ENCODE measurements at regions not wholly inside any gene's neighbourhood (a gene's known extent, or its start where the extent isn't known, plus 50 kb on each side); places are given as distances from the start of the nearest gene placed in this dataset.

DNA sequence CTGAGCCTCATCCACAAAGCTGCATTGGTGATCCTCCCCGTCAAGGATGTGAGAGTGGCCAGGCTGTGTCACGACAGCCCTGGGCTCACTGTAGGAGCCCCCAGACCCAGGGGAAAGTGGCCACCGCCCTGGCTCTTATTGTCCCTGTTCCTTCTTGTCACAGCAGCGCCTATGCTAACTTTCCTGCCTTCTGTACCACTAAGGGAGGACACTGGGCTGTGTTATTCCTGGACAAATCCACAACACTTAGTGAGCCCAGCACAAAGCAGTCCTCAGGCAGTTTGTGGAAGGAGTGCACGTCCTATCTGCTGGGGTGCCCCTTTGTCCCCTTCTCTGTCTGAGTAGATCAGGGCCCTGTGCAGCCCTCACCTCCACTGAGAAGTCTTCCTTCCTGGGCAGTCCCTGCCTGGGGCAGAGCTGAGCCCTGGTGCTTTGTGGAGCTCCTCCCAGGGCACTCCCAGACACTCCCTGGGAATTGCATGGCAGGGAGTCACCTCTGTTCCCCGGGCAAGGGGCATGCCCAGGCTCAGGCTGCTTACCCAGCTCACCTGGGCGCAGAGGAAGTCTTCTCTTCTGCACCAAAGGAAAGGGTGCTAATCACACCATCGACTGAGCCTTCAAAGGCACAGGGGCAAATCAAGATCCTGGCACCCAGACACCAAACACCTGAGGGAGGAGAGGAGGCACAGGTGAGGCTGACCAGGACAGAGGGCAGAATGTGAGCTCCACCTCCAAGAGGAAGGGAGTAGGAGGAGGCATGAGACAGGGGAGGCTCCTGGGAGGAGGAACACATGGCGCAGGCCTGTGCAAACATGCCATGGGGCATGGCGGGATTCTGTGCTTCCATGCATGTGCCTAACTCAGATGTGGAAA is 138.7 kb downstream of the KLF13 start:
- TF ChIP-seq, protein P1, sequence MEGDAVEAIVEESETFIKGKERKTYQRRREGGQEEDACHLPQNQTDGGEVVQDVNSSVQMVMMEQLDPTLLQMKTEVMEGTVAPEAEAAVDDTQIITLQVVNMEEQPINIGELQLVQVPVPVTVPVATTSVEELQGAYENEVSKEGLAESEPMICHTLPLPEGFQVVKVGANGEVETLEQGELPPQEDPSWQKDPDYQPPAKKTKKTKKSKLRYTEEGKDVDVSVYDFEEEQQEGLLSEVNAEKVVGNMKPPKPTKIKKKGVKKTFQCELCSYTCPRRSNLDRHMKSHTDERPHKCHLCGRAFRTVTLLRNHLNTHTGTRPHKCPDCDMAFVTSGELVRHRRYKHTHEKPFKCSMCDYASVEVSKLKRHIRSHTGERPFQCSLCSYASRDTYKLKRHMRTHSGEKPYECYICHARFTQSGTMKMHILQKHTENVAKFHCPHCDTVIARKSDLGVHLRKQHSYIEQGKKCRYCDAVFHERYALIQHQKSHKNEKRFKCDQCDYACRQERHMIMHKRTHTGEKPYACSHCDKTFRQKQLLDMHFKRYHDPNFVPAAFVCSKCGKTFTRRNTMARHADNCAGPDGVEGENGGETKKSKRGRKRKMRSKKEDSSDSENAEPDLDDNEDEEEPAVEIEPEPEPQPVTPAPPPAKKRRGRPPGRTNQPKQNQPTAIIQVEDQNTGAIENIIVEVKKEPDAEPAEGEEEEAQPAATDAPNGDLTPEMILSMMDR (IDR thresholded peaks at IDR 0.05) = no peak
- no peak for TF ChIP-seq POLR2A (IDR thresholded peaks at IDR 0.05)
- 94% methylated on average over 2 of the region's 10 CpGs for WGBS (ENCODE audit: insufficient coverage, low coverage, low lambda C conversion rate, missing lambda C conversion rate)
- intact Hi-C loops (cut with DNase I) = no loop called here
- no peak overlapping the region for H3K27ac ChIP-seq
- no peaks in the 10 kb centered on the region for H3K36me3 ChIP-seq
- H3K4me3 ChIP-seq = no peak overlapping the region
- no peaks in the 10 kb centered on the region for H3K4me1 ChIP-seq
- H3K27me3 ChIP-seq = no peaks in the 10 kb centered on the region
- peak in 1 of 3 donors; percentile 43 for DNase-seq
- H3K9me3 ChIP-seq = no peaks in the 10 kb centered on the region
- peak in 3 of 4 donors; percentile 21 to 66 (median 30) for ATAC-seq

DNA sequence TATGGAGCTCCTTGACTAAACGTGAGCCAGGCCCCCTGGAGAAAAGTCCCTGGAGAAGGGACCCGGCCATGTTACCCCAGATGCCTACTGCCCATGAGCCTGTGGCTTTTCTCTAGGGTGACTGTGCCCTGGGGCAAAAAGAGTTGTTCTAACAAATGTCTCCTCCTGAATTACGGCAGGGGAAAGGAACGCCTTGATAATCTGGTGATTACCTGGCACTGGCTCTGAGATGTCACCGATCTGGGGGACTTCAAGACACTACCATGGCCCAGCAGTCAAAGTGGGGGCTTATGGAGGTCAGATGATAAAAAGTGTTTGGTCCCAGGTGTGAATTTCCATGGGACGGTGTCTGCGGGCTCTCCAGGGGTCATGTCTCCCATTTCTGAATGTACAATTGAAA is 140.7 kb downstream of the KLF13 start:
- TF ChIP-seq POLR2A (IDR thresholded peaks at IDR 0.05) = no peak
- TF ChIP-seq, protein P1 (IDR thresholded peaks at IDR 0.05) = no peak
- H3K4me1 ChIP-seq = no peaks in the 10 kb centered on the region
- no peak overlapping the region for H3K4me3 ChIP-seq
- intact Hi-C loops (cut with DNase I) = no loop called here
- DNase-seq (no peak), ATAC-seq (no peak)
- H3K27ac ChIP-seq = no peak overlapping the region
- no peaks in the 10 kb centered on the region for H3K36me3 ChIP-seq
- WGBS (ENCODE audit: insufficient coverage, low coverage, low lambda C conversion rate, missing lambda C conversion rate) = 38% methylated on average over 1 of the region's 7 CpGs
- H3K9me3 ChIP-seq = no peaks in the 10 kb centered on the region
- no peaks in the 10 kb centered on the region for H3K27me3 ChIP-seq

DNA sequence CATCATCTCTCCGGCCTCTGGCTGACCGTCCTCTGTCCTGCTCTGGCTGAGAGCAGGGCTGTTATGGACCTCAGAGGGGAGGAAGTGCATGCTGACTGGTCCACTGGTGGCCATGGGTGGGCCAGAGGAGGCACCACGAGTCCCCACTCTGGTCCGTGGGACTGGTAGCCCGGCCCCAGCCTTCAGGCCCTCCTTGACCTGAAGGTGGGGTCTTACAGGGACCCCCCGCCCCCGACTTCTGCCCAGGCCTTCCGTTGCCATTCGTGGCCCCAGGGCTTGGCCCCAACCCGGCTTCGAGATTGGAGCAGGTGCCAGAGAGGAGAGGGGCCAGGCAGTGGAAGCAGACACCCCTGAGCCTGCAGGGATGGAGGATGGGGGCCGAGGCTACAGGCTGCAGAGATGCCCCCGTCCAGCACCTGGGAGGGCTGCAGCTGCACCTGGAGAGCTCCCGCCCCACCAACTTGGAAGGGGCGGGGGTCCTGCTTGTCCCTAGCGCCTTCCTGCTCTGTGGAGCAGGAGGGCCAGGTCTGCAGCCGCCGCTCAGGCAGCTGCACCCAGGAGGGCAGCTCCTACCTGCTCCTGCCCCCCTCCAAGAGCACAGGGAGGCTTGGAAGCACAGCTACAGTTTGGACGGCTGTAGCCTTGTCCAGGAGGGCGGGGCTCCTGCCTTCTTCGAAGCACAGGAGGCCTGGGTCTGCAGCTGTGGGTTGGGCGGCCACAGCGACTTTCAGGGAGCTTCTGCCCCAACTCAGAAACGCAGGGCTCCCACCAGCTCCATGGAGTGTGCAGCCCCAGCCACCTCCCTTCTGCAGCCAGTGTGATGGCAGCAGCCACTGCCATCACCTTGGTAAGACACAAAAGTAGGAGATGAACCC is 142.5 kb downstream of the KLF13 start:
- no peaks in the 10 kb centered on the region for H3K9me3 ChIP-seq
- DNase-seq = peak in 1 of 3 donors; percentile 37
- no peak for TF ChIP-seq POLR2A (IDR thresholded peaks at IDR 0.05)
- TF ChIP-seq, protein P1 (IDR thresholded peaks at IDR 0.05) = no peak
- 86% methylated on average over 2 of the region's 24 CpGs for WGBS (ENCODE audit: insufficient coverage, low coverage, low lambda C conversion rate, missing lambda C conversion rate)
- no peaks in the 10 kb centered on the region for H3K36me3 ChIP-seq
- ATAC-seq = no peak
- no peak overlapping the region for H3K4me3 ChIP-seq
- H3K27me3 ChIP-seq = no peaks in the 10 kb centered on the region
- no peak overlapping the region for H3K27ac ChIP-seq
- no peaks in the 10 kb centered on the region for H3K4me1 ChIP-seq
- intact Hi-C loops (cut with DNase I) = no loop called here

DNA sequence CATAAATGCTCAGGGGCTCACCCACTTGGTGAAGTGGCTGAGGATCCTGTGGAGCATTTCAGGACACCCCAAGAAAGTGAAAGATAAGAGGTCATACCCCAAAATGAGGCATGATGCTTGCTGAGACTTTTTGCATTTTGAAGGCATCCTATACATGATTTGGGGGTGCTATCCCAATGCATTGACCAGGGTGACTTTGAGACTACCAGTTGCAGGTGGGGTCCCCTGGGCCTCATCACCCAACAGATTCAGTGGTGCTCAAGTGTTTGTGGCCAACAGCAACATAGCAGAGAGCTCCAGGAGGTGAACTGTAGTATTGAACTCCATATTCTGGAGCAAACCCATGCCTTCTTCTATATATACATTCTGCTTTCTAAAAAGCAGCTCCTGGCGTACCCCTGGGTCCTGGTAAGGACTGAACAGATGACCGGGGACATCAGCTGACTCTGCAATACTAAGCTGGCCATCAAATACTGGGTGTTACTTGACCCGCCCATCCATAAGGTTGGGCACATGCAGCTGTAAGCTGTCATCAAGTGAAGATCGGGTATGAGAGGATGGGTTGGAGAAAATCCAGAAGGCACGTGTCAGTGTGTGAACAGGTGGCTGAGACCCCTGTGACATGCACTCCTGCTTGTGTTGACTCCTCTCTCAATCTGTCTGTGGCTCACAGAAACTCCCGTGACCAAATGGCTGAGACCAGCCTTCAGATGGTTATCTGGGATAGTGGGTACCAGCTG is 143.3 kb downstream of the KLF13 start:
- no peaks in the 10 kb centered on the region for H3K9me3 ChIP-seq
- H3K4me3 ChIP-seq = no peak overlapping the region
- DNase-seq (no peak), ATAC-seq (no peak)
- H3K4me1 ChIP-seq = no peaks in the 10 kb centered on the region
- WGBS (ENCODE audit: insufficient coverage, low coverage, low lambda C conversion rate, missing lambda C conversion rate) = 71% methylated on average over 3 of the region's 6 CpGs
- intact Hi-C loops (cut with DNase I) = no loop called here
- TF ChIP-seq, protein P1 (IDR thresholded peaks at IDR 0.05) = no peak
- no peak for TF ChIP-seq POLR2A (IDR thresholded peaks at IDR 0.05)
- no peak overlapping the region for H3K27ac ChIP-seq
- no peaks in the 10 kb centered on the region for H3K36me3 ChIP-seq
- H3K27me3 ChIP-seq = no peaks in the 10 kb centered on the region

All from right lobe of liver (tissue), 6 donors.